ENCODE measurements at regions not wholly inside any gene's neighbourhood (a gene's known extent, or its start where the extent isn't known, plus 50 kb on each side); places are given as distances from the start of the nearest gene placed in this dataset.

DNA sequence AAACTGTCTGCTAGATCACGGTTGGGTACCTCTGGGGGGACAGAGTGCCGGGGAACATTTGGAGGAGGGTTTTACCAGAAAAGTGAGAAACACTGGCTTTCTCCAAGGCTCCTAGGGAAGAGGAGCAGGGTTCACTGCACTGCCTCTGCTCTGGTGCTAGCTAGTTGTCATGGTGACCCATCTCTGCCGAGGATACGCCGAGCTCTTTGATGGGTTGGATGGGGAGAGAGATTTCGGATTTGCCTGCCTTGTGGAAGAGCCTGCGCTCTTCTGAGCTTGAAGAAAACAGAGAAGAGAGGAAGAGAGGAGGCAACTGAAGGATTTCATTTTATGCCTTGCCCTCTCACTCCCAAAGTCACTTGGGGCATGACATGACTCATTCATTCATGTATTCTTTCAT, 92.1 kb downstream of the NAV1 start:
- DNase-seq (ENCODE audit: low read depth, low spot score): no peak
- Histone ChIP-seq H3K9me3 (ENCODE audit: control insufficient read depth in 1 of 2, insufficient read depth in 1 of 2, low read depth in 1 of 2, low read length in 2 of 2) (no peaks in the 10 kb centered on the region), H3K27me3 (ENCODE audit: insufficient read depth, low read length) (no peaks in the 10 kb centered on the region; the same call in 1 of the 2 replicates), H4K20me1 (ENCODE audit: insufficient read depth) (no peaks in the 10 kb centered on the region), H2AFZ (ENCODE audit: low read depth, low read length, poor library complexity, severe bottlenecking) (no peak overlapping the region), H3K4me1 (ENCODE audit: control insufficient read depth in 1 of 2, insufficient read depth in 2 of 2, low read length in 2 of 2) (no peaks in the 10 kb centered on the region), H3K9ac (ENCODE audit: low read length) (no peak overlapping the region), H3K4me2 (ENCODE audit: low read length) (no peak overlapping the region), H3K36me3 (ENCODE audit: control insufficient read depth in 1 of 2, insufficient read depth in 2 of 2, low read length in 2 of 2) (no peaks in the 10 kb centered on the region), H3K9me2 (ENCODE audit: insufficient read depth) (no peaks in the 10 kb centered on the region), H3K4me3 (replicated peaks in 1 of 2; ENCODE audit: low read depth in 1 of 2, low read length in 2 of 2) (no peak overlapping the region), H3K79me2 (ENCODE audit: insufficient read depth, low read length) (no peaks in the 10 kb centered on the region), H3K27ac (ENCODE audit: low read depth, low read length) (no peak overlapping the region)
- TF ChIP-seq EGR1 (IDR thresholded peaks at IDR 0.05; ENCODE audit: low read depth): no peak
- TF ChIP-seq CEBPB (IDR thresholded peaks at IDR 0.05; ENCODE audit: low read depth): no peak
- no TSS peak for BruUV-seq (replicated peaks)
- ChIA-PET POLR2A (interaction anchor here (0.5 to 1.0 kb wide), 2 partner anchors 18 kb away, joined by 4 read pairs; no protein-coding TSS in a partner anchor), RAD21 (ENCODE audit: low non-redundant PET in 1 of 2, low total read pairs in 2 of 2, uncharacterized antibody in 2 of 2, unreplicated experiment in 2 of 2) (no interaction called here), CTCF (no interaction called here)
- no peak for ATAC-seq
- intact Hi-C loops (cut with micrococcal nuclease): no loop called here

DNA sequence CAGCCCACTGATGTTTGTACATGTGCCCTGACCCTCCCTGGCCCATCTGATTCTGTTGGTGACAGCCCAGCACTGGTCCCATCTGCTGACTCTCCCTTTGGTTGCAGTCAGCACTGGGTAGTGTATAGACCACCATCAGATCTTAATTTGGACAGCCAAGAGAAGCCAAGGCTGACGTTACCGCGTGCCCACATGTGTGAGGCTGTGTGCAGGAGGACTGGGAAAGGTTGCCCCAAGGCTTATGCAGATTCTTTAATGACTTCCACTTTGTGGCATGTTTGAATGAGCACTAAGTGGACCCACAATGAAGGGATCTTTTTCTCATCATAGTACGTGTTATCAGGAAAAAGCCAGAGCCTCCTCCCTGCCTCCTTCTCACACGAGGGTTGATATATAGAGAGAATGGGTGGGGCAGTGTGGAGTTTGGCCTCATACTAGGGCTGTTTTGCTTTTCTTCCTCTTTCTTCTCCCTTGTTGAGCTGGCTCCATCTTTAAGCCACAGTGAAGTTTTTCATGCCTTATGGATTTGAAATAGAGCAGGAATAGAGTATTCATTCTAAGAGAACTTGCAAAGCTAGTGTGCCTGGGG, 93.5 kb downstream of the NAV1 start:
- no peaks in the 10 kb centered on the region for H3K79me2 ChIP-seq (ENCODE audit: insufficient read depth, low read length)
- no peaks in the 10 kb centered on the region for H3K9me2 ChIP-seq (ENCODE audit: insufficient read depth)
- ChIA-PET RAD21 (ENCODE audit: low non-redundant PET in 1 of 2, low total read pairs in 2 of 2, uncharacterized antibody in 2 of 2, unreplicated experiment in 2 of 2) (no interaction called here), POLR2A (no interaction called here), CTCF (no interaction called here)
- ATAC-seq: no peak
- H2AFZ ChIP-seq (ENCODE audit: low read depth, low read length, poor library complexity, severe bottlenecking): no peak overlapping the region
- H3K36me3 ChIP-seq (ENCODE audit: control insufficient read depth in 1 of 2, insufficient read depth in 2 of 2, low read length in 2 of 2): no peaks in the 10 kb centered on the region
- TF ChIP-seq, protein P1, sequence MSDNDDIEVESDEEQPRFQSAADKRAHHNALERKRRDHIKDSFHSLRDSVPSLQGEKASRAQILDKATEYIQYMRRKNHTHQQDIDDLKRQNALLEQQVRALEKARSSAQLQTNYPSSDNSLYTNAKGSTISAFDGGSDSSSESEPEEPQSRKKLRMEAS (IDR thresholded peaks at IDR 0.05): no peak
- TF ChIP-seq EGR1 (IDR thresholded peaks at IDR 0.05; ENCODE audit: low read depth) (no peak), EZH2 (IDR thresholded peaks at IDR 0.05) (no peak), CBX3 (IDR thresholded peaks at IDR 0.05; ENCODE audit: low read depth) (no peak), YY1 (IDR thresholded peaks at IDR 0.05; ENCODE audit: extremely low read depth, insufficient replicate concordance, low read depth, low read length) (no peak), JUND (IDR thresholded peaks at IDR 0.05) (no peak), SRF (IDR thresholded peaks at IDR 0.05; ENCODE audit: low read depth) (no peak), ZFX (IDR thresholded peaks at IDR 0.05) (no peak), TCF7L2 (IDR thresholded peaks at IDR 0.05; ENCODE audit: borderline replicate concordance, extremely low read depth, insufficient read depth, insufficient read length) (no peak), SIN3A (IDR thresholded peaks at IDR 0.05; ENCODE audit: low read depth) (no peak), SP1 (IDR thresholded peaks at IDR 0.05; ENCODE audit: low read depth) (no peak), POLR2AphosphoS5 (IDR thresholded peaks at IDR 0.05; ENCODE audit: low read depth, low read length) (no peak)
- TF ChIP-seq, protein P2, sequence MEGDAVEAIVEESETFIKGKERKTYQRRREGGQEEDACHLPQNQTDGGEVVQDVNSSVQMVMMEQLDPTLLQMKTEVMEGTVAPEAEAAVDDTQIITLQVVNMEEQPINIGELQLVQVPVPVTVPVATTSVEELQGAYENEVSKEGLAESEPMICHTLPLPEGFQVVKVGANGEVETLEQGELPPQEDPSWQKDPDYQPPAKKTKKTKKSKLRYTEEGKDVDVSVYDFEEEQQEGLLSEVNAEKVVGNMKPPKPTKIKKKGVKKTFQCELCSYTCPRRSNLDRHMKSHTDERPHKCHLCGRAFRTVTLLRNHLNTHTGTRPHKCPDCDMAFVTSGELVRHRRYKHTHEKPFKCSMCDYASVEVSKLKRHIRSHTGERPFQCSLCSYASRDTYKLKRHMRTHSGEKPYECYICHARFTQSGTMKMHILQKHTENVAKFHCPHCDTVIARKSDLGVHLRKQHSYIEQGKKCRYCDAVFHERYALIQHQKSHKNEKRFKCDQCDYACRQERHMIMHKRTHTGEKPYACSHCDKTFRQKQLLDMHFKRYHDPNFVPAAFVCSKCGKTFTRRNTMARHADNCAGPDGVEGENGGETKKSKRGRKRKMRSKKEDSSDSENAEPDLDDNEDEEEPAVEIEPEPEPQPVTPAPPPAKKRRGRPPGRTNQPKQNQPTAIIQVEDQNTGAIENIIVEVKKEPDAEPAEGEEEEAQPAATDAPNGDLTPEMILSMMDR (IDR thresholded peaks at IDR 0.05 in 2 of 3, conservative IDR thresholded peaks at IDR 0.05 in 1 of 3; ENCODE audit: borderline replicate concordance in 1 of 3, insufficient read depth in 1 of 3, low read depth in 2 of 3, low read length in 2 of 3): no peak
- TF ChIP-seq, protein P3, sequence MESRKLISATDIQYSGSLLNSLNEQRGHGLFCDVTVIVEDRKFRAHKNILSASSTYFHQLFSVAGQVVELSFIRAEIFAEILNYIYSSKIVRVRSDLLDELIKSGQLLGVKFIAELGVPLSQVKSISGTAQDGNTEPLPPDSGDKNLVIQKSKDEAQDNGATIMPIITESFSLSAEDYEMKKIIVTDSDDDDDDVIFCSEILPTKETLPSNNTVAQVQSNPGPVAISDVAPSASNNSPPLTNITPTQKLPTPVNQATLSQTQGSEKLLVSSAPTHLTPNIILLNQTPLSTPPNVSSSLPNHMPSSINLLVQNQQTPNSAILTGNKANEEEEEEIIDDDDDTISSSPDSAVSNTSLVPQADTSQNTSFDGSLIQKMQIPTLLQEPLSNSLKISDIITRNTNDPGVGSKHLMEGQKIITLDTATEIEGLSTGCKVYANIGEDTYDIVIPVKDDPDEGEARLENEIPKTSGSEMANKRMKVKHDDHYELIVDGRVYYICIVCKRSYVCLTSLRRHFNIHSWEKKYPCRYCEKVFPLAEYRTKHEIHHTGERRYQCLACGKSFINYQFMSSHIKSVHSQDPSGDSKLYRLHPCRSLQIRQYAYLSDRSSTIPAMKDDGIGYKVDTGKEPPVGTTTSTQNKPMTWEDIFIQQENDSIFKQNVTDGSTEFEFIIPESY (IDR thresholded peaks at IDR 0.05; ENCODE audit: extremely low read depth, insufficient replicate concordance, low read length): no peak
- no peak overlapping the region for H3K4me3 ChIP-seq (replicated peaks in 1 of 2; ENCODE audit: low read depth in 1 of 2, low read length in 2 of 2)
- DNase-seq (ENCODE audit: low read depth, low spot score): no peak
- no peak overlapping the region for H3K27ac ChIP-seq (ENCODE audit: low read depth, low read length)
- no peak overlapping the region for H3K9ac ChIP-seq (ENCODE audit: low read length)
- H3K27me3 ChIP-seq (ENCODE audit: insufficient read depth, low read length): no peaks in the 10 kb centered on the region; the same call in 1 of the 2 replicates
- H4K20me1 ChIP-seq (ENCODE audit: insufficient read depth): no peaks in the 10 kb centered on the region
- no peaks in the 10 kb centered on the region for H3K9me3 ChIP-seq (ENCODE audit: control insufficient read depth in 1 of 2, insufficient read depth in 1 of 2, low read depth in 1 of 2, low read length in 2 of 2)
- no TSS peak for BruUV-seq (replicated peaks)
- intact Hi-C loops (cut with micrococcal nuclease): no loop called here
- no peak overlapping the region for H3K4me2 ChIP-seq (ENCODE audit: low read length)
- no peaks in the 10 kb centered on the region for H3K4me1 ChIP-seq (ENCODE audit: control insufficient read depth in 1 of 2, insufficient read depth in 2 of 2, low read length in 2 of 2)
